Right renal cortex interstitium (tissue), 3 donors: ENCODE measurements at regions not wholly inside any gene's neighbourhood (a gene's known extent, or its start where the extent isn't known, plus 50 kb on each side); places are given as distances from the start of the nearest gene placed in this dataset.
"Not testable (repeated sequence)": the region's sequence is repeated elsewhere in the genome, so short reads cannot be mapped to it uniquely, and the experiment has no call there.

Experiments
- DNase-seq, 3 donors: peaks; one replicate each; pipeline ENCODE4 v3.0.0-alpha.2; 2013; ENCODE audit warnings: low read depth in 3 of 3, low spot score in 2 of 3

- no peak for DNase-seq
Observed at GRCh38 chr4:105022811-105023667, 123.6 kb upstream of the TET2 start.

- DNase-seq = no peak
Observed at GRCh38 chr4:105023668-105024055, 123.0 kb upstream of the TET2 start.

GRCh38 chr4:105025263-105026017 lies 121.2 kb upstream of the TET2 start:
- DNase-seq = no peak

- no peak for DNase-seq
Observed at GRCh38 chr4:105036991-105037390, 109.7 kb upstream of the TET2 start.

- DNase-seq = no peak
Observed at GRCh38 chr4:105042451-105042850, 104.2 kb upstream of the TET2 start.

- DNase-seq = no peak
Observed at GRCh38 chr4:105050896-105051295, 95.8 kb upstream of the TET2 start.

GRCh38 chr4:105057370-105058105 lies 89.1 kb upstream of the TET2 start:
- no peak for DNase-seq

- no peak for DNase-seq
Observed at GRCh38 chr4:105058177-105058812, 88.4 kb upstream of the TET2 start.

GRCh38 chr4:105059337-105059736 lies 87.3 kb upstream of the TET2 start:
- no peak for DNase-seq

GRCh38 chr4:105060628-105061027 lies 86.0 kb upstream of the TET2 start:
- no peak for DNase-seq

- DNase-seq = peak in 2 of 3 donors; percentile 7 to 13
Observed at GRCh38 chr4:105061136-105061696, 85.5 kb upstream of the TET2 start.

- no peak for DNase-seq
Observed at GRCh38 chr4:105061731-105062130, 84.9 kb upstream of the TET2 start.

GRCh38 chr4:105066401-105066800 lies 80.3 kb upstream of the TET2 start:
- DNase-seq = no peak

GRCh38 chr4:105067431-105067830 lies 79.2 kb upstream of the TET2 start:
- DNase-seq = no peak

GRCh38 chr4:105067946-105068345 lies 78.7 kb upstream of the TET2 start:
- no peak for DNase-seq

- DNase-seq = no peak
Observed at GRCh38 chr4:105068516-105068915, 78.2 kb upstream of the TET2 start.

GRCh38 chr4:105072095-105072494 lies 74.6 kb upstream of the TET2 start:
- not testable (repeated sequence) for DNase-seq

GRCh38 chr4:105074097-105074496 lies 72.6 kb upstream of the TET2 start:
- no peak for DNase-seq

- no peak for DNase-seq
Observed at GRCh38 chr4:105075045-105075444, 71.6 kb upstream of the TET2 start.

GRCh38 chr4:105088110-105088879 lies 58.4 kb upstream of the TET2 start:
- peak in 2 of 3 donors; percentile 2 to 4 for DNase-seq
